ENCODE measurements at regions not wholly inside any gene's neighbourhood (a gene's known extent, or its start where the extent isn't known, plus 50 kb on each side); places are given as distances from the start of the nearest gene placed in this dataset.
"Not testable (repeated sequence)": the region's sequence is repeated elsewhere in the genome, so short reads cannot be mapped to it uniquely, and the experiment has no call there.

- in situ Hi-C loops (cut with MboI; ENCODE audit: low sequenced_read_pairs, unreplicated experiment) = no loop called here
- TF ChIP-seq CTCF (IDR thresholded peaks at IDR 0.05; ENCODE audit: borderline replicate concordance, control extremely low read depth, extremely low read depth, insufficient read depth, missing control alignments) = no peak
- DNase-seq (ENCODE audit: low spot score) = no peak
Observed at GRCh38 chr6:11950109-11950508, 62.0 kb upstream of the HIVEP1 start.

- DNase-seq (ENCODE audit: low spot score) = no peak
- TF ChIP-seq CTCF (IDR thresholded peaks at IDR 0.05; ENCODE audit: borderline replicate concordance, control extremely low read depth, extremely low read depth, insufficient read depth, missing control alignments) = no peak
- in situ Hi-C loops (cut with MboI; ENCODE audit: low sequenced_read_pairs, unreplicated experiment) = no loop called here
Observed at GRCh38 chr6:11947575-11947974, 64.5 kb upstream of the HIVEP1 start.

GRCh38 chr6:11947063-11947462 is 65.0 kb upstream of the HIVEP1 start:
- no peak for TF ChIP-seq CTCF (IDR thresholded peaks at IDR 0.05; ENCODE audit: borderline replicate concordance, control extremely low read depth, extremely low read depth, insufficient read depth, missing control alignments)
- in situ Hi-C loops (cut with MboI; ENCODE audit: low sequenced_read_pairs, unreplicated experiment) = no loop called here
- no peak for DNase-seq (ENCODE audit: low spot score)

- no peak for TF ChIP-seq CTCF (IDR thresholded peaks at IDR 0.05; ENCODE audit: borderline replicate concordance, control extremely low read depth, extremely low read depth, insufficient read depth, missing control alignments)
- in situ Hi-C loops (cut with MboI; ENCODE audit: low sequenced_read_pairs, unreplicated experiment) = no loop called here
- DNase-seq (ENCODE audit: low spot score) = no peak
Observed at GRCh38 chr6:11944111-11944510, 68.0 kb upstream of the HIVEP1 start.

GRCh38 chr6:11943060-11943459 is 69.1 kb upstream of the HIVEP1 start:
- in situ Hi-C loops (cut with MboI; ENCODE audit: low sequenced_read_pairs, unreplicated experiment) = no loop called here
- DNase-seq (ENCODE audit: low spot score) = no peak
- TF ChIP-seq CTCF (IDR thresholded peaks at IDR 0.05; ENCODE audit: borderline replicate concordance, control extremely low read depth, extremely low read depth, insufficient read depth, missing control alignments) = no peak

GRCh38 chr6:11942185-11942864 is 69.8 kb upstream of the HIVEP1 start:
- in situ Hi-C loops (cut with MboI; ENCODE audit: low sequenced_read_pairs, unreplicated experiment) = no loop called here
- DNase-seq (ENCODE audit: low spot score) = no peak
- no peak for TF ChIP-seq CTCF (IDR thresholded peaks at IDR 0.05; ENCODE audit: borderline replicate concordance, control extremely low read depth, extremely low read depth, insufficient read depth, missing control alignments)

GRCh38 chr6:11940532-11941166 is 71.5 kb upstream of the HIVEP1 start:
- DNase-seq (ENCODE audit: low spot score); in situ Hi-C loops (cut with MboI; ENCODE audit: low sequenced_read_pairs, unreplicated experiment): not testable (repeated sequence)
